ENCODE measurements at regions not wholly inside any gene's neighbourhood (a gene's known extent, or its start where the extent isn't known, plus 50 kb on each side); places are given as distances from the start of the nearest gene placed in this dataset.

DNA sequence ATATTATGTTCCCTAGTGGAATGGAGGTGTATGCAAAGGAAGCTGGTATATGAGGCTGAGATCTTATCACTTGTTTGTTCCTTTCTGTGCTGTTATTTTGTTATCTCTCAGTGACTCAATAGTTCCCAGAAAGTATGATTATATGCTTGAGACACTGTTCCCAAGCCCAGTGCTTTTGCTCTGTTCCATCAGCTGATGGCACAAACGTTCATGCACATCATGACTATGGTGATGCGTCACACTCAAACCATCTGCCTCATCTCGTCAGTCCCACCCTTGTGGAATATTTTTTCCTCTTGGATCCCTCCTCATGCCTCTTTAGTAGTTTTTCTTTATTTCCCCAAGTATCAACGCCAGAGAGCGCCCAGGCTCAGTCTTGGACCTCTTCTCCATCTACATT, 786.9 kb downstream of the AACS start:
- Histone ChIP-seq H3K4me3 (ENCODE audit: low read length) (no peak overlapping the region), H2AFZ (ENCODE audit: low read depth, low read length) (no peak overlapping the region), H3K9ac (ENCODE audit: low read length) (no peak overlapping the region), H3K9me2 (ENCODE audit: insufficient read depth, low read length) (no peaks in the 10 kb centered on the region), H3K79me2 (replicated peaks; ENCODE audit: insufficient read depth, low read length) (no peaks in the 10 kb centered on the region), H3K9me3 (ENCODE audit: low read length) (no peaks in the 10 kb centered on the region), H3F3A (ENCODE audit: insufficient read depth, low read length, poor library complexity, severe bottlenecking) (no peaks in the 10 kb centered on the region), H3K27me3 (ENCODE audit: insufficient read depth, low read depth, low read length) (no peaks in the 10 kb centered on the region), H3K4me2 (ENCODE audit: low read length) (no peak overlapping the region), H3K27ac (ENCODE audit: low read length) (no peak overlapping the region), H4K20me1 (ENCODE audit: insufficient read depth) (no peaks in the 10 kb centered on the region), H3K36me3 (ENCODE audit: insufficient read depth, low read length) (no peaks in the 10 kb centered on the region)
- no peak for TF ChIP-seq EP300 (conservative IDR thresholded peaks at IDR 0.05; ENCODE audit: poor library complexity, severe bottlenecking)
- no peak for TF ChIP-seq SMC3 (conservative IDR thresholded peaks at IDR 0.05; ENCODE audit: poor library complexity)
- no peak for TF ChIP-seq RAD21 (conservative IDR thresholded peaks at IDR 0.05)
- TF ChIP-seq, protein P1, sequence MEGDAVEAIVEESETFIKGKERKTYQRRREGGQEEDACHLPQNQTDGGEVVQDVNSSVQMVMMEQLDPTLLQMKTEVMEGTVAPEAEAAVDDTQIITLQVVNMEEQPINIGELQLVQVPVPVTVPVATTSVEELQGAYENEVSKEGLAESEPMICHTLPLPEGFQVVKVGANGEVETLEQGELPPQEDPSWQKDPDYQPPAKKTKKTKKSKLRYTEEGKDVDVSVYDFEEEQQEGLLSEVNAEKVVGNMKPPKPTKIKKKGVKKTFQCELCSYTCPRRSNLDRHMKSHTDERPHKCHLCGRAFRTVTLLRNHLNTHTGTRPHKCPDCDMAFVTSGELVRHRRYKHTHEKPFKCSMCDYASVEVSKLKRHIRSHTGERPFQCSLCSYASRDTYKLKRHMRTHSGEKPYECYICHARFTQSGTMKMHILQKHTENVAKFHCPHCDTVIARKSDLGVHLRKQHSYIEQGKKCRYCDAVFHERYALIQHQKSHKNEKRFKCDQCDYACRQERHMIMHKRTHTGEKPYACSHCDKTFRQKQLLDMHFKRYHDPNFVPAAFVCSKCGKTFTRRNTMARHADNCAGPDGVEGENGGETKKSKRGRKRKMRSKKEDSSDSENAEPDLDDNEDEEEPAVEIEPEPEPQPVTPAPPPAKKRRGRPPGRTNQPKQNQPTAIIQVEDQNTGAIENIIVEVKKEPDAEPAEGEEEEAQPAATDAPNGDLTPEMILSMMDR (IDR thresholded peaks at IDR 0.05; ENCODE audit: poor library complexity, severe bottlenecking), result no peak
- no peak for TF ChIP-seq POLR2AphosphoS5 (IDR thresholded peaks at IDR 0.05)
- no peak for TF ChIP-seq EZH2 (IDR thresholded peaks at IDR 0.05; ENCODE audit: borderline replicate concordance, insufficient read depth, low read length, poor library complexity, severe bottlenecking)
- no peak for TF ChIP-seq TAF1 (IDR thresholded peaks at IDR 0.05; ENCODE audit: low read depth)
- TF ChIP-seq, protein P2, sequence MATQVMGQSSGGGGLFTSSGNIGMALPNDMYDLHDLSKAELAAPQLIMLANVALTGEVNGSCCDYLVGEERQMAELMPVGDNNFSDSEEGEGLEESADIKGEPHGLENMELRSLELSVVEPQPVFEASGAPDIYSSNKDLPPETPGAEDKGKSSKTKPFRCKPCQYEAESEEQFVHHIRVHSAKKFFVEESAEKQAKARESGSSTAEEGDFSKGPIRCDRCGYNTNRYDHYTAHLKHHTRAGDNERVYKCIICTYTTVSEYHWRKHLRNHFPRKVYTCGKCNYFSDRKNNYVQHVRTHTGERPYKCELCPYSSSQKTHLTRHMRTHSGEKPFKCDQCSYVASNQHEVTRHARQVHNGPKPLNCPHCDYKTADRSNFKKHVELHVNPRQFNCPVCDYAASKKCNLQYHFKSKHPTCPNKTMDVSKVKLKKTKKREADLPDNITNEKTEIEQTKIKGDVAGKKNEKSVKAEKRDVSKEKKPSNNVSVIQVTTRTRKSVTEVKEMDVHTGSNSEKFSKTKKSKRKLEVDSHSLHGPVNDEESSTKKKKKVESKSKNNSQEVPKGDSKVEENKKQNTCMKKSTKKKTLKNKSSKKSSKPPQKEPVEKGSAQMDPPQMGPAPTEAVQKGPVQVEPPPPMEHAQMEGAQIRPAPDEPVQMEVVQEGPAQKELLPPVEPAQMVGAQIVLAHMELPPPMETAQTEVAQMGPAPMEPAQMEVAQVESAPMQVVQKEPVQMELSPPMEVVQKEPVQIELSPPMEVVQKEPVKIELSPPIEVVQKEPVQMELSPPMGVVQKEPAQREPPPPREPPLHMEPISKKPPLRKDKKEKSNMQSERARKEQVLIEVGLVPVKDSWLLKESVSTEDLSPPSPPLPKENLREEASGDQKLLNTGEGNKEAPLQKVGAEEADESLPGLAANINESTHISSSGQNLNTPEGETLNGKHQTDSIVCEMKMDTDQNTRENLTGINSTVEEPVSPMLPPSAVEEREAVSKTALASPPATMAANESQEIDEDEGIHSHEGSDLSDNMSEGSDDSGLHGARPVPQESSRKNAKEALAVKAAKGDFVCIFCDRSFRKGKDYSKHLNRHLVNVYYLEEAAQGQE (IDR thresholded peaks at IDR 0.05; ENCODE audit: borderline replicate concordance), result no peak
- TF ChIP-seq MXI1 (conservative IDR thresholded peaks at IDR 0.05; ENCODE audit: poor library complexity, severe bottlenecking), result no peak

DNA sequence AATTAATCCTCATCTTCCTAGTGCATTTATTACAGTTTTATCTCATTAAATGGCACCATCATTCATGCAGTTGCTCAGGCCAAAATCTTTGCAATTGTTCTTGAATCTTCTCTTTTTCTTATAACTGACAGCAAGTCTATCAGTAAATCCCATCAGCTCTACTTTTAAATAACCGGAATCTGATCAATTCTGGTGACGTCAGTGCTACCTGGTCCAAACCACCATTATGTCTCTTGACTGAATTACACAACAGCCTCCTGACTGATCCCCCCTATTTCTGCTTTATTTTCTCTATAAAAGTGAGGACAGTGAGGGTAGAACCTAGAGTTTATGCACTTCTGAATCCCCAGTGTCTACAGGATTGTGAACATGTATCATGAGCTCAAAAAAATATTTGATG, 787.4 kb downstream of the AACS start:
- Histone ChIP-seq H3K27ac (ENCODE audit: low read length) (no peak overlapping the region), H3K36me3 (ENCODE audit: insufficient read depth, low read length) (no peaks in the 10 kb centered on the region), H3F3A (ENCODE audit: insufficient read depth, low read length, poor library complexity, severe bottlenecking) (no peaks in the 10 kb centered on the region), H4K20me1 (ENCODE audit: insufficient read depth) (no peaks in the 10 kb centered on the region), H3K79me2 (replicated peaks; ENCODE audit: insufficient read depth, low read length) (no peaks in the 10 kb centered on the region), H3K4me3 (ENCODE audit: low read length) (no peak overlapping the region), H2AFZ (ENCODE audit: low read depth, low read length) (no peak overlapping the region), H3K9ac (ENCODE audit: low read length) (no peak overlapping the region), H3K9me3 (ENCODE audit: low read length) (no peaks in the 10 kb centered on the region), H3K27me3 (ENCODE audit: insufficient read depth, low read depth, low read length) (no peaks in the 10 kb centered on the region), H3K9me2 (ENCODE audit: insufficient read depth, low read length) (no peaks in the 10 kb centered on the region), H3K4me2 (ENCODE audit: low read length) (no peak overlapping the region)
- TF ChIP-seq SMC3 (conservative IDR thresholded peaks at IDR 0.05; ENCODE audit: poor library complexity) (no peak), TAF1 (IDR thresholded peaks at IDR 0.05; ENCODE audit: low read depth) (no peak), MXI1 (conservative IDR thresholded peaks at IDR 0.05; ENCODE audit: poor library complexity, severe bottlenecking) (no peak), RAD21 (conservative IDR thresholded peaks at IDR 0.05) (no peak), POLR2AphosphoS5 (IDR thresholded peaks at IDR 0.05) (no peak)
- TF ChIP-seq, protein P1 (IDR thresholded peaks at IDR 0.05; ENCODE audit: poor library complexity, severe bottlenecking), result no peak
